AG09319 (cell line): ENCODE measurements at regions not wholly inside any gene's neighbourhood (a gene's known extent, or its start where the extent isn't known, plus 50 kb on each side); places are given as distances from the start of the nearest gene placed in this dataset.
"Not testable (repeated sequence)": the region's sequence is repeated elsewhere in the genome, so short reads cannot be mapped to it uniquely, and the experiment has no call there.

ENCODE experiments used
- DNase-seq: peaks from one replicate; pipeline ENCODE4 v3.0.0-alpha.2; 2010; ENCODE audit warnings: low read depth; ENCODE audit errors: extremely low read depth
- TF ChIP-seq, protein P1 (sequence below): IDR thresholded peaks from 2 replicates; pipeline ENCODE4 v1.5.1; 2011; ENCODE audit warnings: low read depth, mild to moderate bottlenecking, inconsistent platforms, low read length, moderate library complexity

DNA sequence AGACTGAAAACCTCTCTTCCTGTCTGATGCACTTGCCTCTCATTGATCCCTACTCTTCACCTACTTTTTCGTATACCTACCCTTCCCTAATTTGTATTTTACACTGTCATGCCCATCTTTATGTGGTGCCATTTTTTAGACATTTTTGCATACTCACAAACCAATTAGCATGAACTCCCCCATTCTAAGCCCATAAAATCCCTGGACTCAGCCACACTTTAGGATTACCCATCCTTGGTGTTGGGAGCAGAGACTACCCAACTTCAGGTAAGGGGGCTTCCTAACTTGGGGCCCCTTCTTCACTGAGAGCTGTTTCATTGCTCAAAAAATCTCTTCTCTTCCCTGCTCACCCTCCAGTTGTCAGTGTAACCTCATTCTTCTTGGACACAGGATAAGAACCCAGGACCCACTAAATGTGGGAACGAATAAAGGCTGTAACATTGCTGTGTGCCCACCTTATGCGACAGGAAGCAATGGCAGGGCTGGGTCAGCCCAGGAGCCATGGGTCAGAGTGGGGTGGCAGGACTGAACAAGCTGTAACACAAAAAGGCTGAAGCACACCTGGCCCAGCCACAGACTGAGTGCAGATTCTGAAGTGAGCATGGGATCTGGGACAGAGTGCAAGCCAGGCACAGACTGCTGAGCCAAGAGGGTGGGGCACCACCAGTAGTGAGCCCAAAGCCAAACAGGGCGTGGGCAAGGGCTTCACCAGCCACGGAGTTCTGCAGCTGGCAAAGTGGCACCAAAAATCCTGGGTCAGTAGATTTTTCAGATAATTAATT, 789.1 kb upstream of the HS3ST5 start:
- TF ChIP-seq, protein P1, sequence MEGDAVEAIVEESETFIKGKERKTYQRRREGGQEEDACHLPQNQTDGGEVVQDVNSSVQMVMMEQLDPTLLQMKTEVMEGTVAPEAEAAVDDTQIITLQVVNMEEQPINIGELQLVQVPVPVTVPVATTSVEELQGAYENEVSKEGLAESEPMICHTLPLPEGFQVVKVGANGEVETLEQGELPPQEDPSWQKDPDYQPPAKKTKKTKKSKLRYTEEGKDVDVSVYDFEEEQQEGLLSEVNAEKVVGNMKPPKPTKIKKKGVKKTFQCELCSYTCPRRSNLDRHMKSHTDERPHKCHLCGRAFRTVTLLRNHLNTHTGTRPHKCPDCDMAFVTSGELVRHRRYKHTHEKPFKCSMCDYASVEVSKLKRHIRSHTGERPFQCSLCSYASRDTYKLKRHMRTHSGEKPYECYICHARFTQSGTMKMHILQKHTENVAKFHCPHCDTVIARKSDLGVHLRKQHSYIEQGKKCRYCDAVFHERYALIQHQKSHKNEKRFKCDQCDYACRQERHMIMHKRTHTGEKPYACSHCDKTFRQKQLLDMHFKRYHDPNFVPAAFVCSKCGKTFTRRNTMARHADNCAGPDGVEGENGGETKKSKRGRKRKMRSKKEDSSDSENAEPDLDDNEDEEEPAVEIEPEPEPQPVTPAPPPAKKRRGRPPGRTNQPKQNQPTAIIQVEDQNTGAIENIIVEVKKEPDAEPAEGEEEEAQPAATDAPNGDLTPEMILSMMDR = no peak
- no peak for DNase-seq

DNA sequence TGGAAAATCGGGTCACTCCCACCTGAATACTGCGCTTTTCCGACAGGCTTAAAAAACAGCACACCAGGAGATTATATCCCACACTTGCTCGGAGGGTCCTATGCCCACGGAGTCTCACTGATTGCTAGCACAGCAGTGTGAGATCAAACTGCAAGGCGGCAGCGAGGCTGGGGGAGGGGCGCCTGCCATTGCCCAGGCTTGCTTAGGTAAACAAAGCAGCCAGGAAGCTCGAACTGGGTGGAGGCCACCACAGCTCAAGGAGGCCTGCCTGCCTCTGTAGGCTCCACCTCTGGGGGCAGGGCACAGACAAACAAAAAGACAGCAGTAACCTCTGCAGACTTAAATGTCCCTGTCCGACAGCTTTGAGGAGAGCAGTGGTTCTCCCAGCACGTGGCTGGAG, 778.7 kb upstream of the HS3ST5 start:
- DNase-seq = not testable (repeated sequence)

DNA sequence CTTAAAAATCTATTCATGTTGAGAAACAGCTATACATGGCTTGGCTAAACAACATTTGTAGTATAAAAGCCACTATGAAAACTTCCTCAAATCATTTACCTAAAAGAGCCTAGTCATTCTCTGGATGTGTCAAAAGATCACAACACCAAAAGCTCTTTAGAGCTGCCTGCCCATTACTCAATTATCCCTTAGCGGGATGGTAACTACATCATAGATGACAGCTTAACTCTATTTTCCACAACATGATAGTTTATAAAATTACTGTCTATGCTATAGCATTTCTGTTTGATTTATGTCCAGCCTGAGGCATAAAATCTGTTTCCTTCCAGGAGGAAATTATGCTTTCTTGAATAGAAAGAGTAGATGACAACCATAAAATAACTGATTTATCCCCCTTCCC, 777.6 kb upstream of the HS3ST5 start:
- DNase-seq = no peak
- TF ChIP-seq, protein P1 = no peak

DNA sequence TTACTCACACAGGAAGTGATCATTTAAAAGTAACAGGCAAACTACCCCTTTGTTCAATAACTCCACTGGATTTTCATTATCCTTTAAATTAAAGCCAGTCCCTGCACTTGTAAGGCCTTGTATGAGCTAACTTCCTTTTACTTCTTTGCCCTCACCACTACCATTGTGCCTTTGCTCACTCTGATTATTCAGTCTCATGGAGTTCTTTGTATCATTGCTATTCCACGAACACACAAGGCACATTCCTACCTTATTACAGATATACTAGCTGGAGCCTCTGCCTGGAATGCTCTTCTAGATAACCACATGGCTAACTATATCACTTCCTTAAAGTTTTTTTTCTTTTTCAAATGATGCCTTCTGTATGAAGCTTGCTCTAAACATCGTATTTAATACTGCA, 748.6 kb upstream of the HS3ST5 start:
- TF ChIP-seq, protein P1 = no peak
- no peak for DNase-seq

DNA sequence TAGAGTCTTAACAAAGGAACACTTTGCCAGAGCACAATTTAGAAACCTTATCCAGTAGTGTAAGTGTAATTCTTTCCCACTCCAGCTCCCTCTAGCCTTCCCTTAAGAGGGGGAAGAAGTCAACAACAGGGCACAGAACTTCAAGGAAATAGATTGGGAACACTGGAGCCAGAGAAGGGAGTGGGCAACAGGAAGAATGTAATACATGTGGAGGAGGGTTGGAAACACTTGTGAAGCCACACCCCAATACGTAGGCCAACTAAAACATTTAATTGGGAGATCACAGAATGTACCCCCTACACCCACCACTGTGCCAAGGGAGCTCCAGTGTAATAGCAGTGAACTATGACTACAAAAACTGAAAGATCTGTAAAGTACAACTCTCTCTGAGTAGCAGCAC, 735.7 kb upstream of the HS3ST5 start:
- no peak for DNase-seq
- TF ChIP-seq, protein P1 = no peak

DNA sequence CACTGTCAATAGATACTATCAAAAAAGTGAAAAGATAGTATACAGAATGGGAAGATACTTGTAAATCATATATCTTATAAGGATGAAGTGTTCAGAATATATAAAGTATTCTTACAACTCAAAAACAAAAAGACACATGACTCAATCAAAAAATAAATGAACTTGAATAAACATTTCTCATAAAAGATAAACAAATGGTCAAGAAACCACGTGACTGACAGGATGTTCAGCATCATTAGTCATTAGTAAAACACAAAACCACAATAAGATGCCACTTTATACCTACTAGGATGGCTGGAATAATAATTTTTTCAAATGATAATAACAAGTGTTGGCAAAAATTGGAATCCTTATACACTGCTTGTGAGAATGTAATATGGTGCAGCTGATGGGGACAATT, 729.1 kb upstream of the HS3ST5 start:
- TF ChIP-seq, protein P1 = no peak

DNA sequence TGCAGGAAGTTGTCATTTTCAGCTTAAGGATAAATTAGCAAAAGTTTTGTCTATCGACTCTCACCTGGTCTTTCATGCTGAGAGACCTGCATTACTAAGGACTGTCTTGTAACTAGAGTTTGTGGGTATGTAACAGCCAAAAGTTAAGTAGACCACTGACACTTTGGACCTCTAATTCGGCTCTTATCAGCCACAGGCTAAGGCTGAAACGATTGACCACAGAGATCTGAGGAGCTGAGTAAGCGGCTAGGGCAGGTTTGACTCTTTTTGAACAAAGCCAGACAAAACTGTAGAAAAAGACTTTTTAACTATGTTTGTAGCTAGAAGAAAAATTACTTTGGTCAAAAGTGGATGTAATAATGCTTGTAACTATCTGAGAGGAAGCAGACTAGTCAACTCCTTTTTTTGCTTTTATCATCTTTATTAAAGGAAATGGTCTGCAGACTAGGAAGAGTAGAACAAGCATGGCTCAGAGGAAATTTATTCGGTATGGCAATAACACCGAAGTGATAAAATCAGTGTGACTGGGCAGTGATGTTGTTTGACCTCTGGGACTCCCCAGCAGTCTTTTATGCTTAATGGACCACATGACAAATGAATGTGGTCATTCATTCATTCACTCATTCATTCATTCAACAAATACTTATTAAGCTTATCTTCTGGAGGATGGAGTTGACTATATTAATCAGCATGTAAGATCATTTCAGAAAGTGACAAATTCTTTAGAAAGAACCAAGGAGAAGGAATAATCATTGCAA, 725.0 kb upstream of the HS3ST5 start:
- DNase-seq = no peak

More for the DNA sequence above, 729.1 kb upstream of the HS3ST5 start:
- no peak for DNase-seq

More for the DNA sequence above, 725.0 kb upstream of the HS3ST5 start:
- TF ChIP-seq, protein P1 = no peak
